MM.1S (cell line): ENCODE measurements at regions not wholly inside any gene's neighbourhood (a gene's known extent, or its start where the extent isn't known, plus 50 kb on each side); places are given as distances from the start of the nearest gene placed in this dataset.

Experiments used
- CTCF ChIP-seq: fragments of 300-600 bp; sonication (generic); IDR thresholded peaks from 2 replicates; pipeline ENCODE4 v1.5.1; 2016; ENCODE audit warnings: antibody characterized with exemption, low read length, mixed read lengths
- EZH2 ChIP-seq: fragments of 300-600 bp; sonication (generic); optimal IDR thresholded peaks from 2 replicates; pipeline ENCODE3; 2017; ENCODE audit warnings: low read depth, mild to moderate bottlenecking, antibody characterized with exemption, low read length, mixed read lengths
- EZH2phosphoT487 ChIP-seq: fragments of 300-600 bp; sonication (generic); IDR thresholded peaks from 2 replicates; pipeline ENCODE4 v1.6.1; 2018; ENCODE audit warnings: antibody characterized with exemption, low read length

- TF ChIP-seq EZH2 (no peak), CTCF (no peak), EZH2phosphoT487 (no peak)
Observed at GRCh38 chr1:29527314-29528004, 291.1 kb downstream of the PTPRU start.
